Mucosa of descending colon (tissue), 3 donors: ENCODE measurements at regions not wholly inside any gene's neighbourhood (a gene's known extent, or its start where the extent isn't known, plus 50 kb on each side); places are given as distances from the start of the nearest gene placed in this dataset.

Experiments used
- ATAC-seq: fragments of 200-7000 bp; cut with Tn5 transposase; one replicate; pipeline ENCODE4 v1.9.1; 2020; ENCODE audit warnings: mild to moderate bottlenecking, moderate library complexity
- DNase-seq, 3 donors: peaks; one replicate each; pipeline ENCODE4 v3.0.0-alpha.2; 2020
- H3K36me3 ChIP-seq: fragments of 200-600 bp; one replicate; pipeline ENCODE4 v1.8.0; 2021; ENCODE audit warnings: low read depth, mild to moderate bottlenecking
- H3K4me1 ChIP-seq: fragments of 200-600 bp; one replicate; pipeline ENCODE4 v1.8.0; 2021; ENCODE audit warnings: low read depth, mild to moderate bottlenecking
- H3K4me3 ChIP-seq: fragments of 200-600 bp; one replicate; pipeline ENCODE4 v1.8.0; 2021; ENCODE audit warnings: mild to moderate bottlenecking
- H3K9me3 ChIP-seq: fragments of 200-600 bp; one replicate; pipeline ENCODE4 v1.8.0; 2021; ENCODE audit warnings: mild to moderate bottlenecking
- CTCF ChIP-seq: fragments of 200-600 bp; IDR thresholded peaks from one replicate; pipeline ENCODE4 v1.8.0; 2022; ENCODE audit warnings: antibody characterized with exemption, mild to moderate bottlenecking
- intact Hi-C, 2 donors: fragments of 100-400 bp; cut with DNase I in 1 of 2; cut with micrococcal nuclease in 1 of 2; formaldehyde crosslinking; loops; one replicate each; pipeline versions ENCODE4 v1.11.0 to v1.11.1; 2022; cut with DNase I, micrococcal nuclease
- donor health status: DM: no; HTN: no; CAD: no; lungs with moderate emphysema.
- donor health status: DM: no; HTN: no; CAD: no.
- donor health status: DM: no; HTN: yes; CAD: no.

- Histone ChIP-seq H3K36me3 (no peaks in the 10 kb centered on the region), H3K4me1 (no peaks in the 10 kb centered on the region), H3K9me3 (no peaks in the 10 kb centered on the region), H3K4me3 (no peak overlapping the region)
- intact Hi-C loops, result no loop called here
- ATAC-seq (no peak), DNase-seq (no peak)
- TF ChIP-seq CTCF, result no peak
These were observed 420.5 kb downstream of the ZSWIM6 start for GRCh38 chr5:61752588-61752987.

GRCh38 chr5:61754792-61755191 is 422.7 kb downstream of the ZSWIM6 start:
- no peak for DNase-seq
- intact Hi-C loops, result no loop called here
- no peaks in the 10 kb centered on the region for H3K9me3 ChIP-seq
- TF ChIP-seq CTCF, result no peak
- H3K4me3 ChIP-seq, result no peak overlapping the region
- no peak for ATAC-seq
- H3K36me3 ChIP-seq, result no peaks in the 10 kb centered on the region
- no peaks in the 10 kb centered on the region for H3K4me1 ChIP-seq

GRCh38 chr5:61755726-61756222 is 423.7 kb downstream of the ZSWIM6 start:
- Histone ChIP-seq H3K9me3 (no peaks in the 10 kb centered on the region), H3K4me1 (no peaks in the 10 kb centered on the region), H3K4me3 (no peak overlapping the region), H3K36me3 (no peaks in the 10 kb centered on the region)
- intact Hi-C loops, result no loop called here
- ATAC-seq, result no peak
- no peak for TF ChIP-seq CTCF
- DNase-seq, result no peak

- DNase-seq (no peak), ATAC-seq (peak; percentile 28)
- Histone ChIP-seq H3K9me3 (peaks cover 5% of the 10 kb centered on the region), H3K4me1 (no peaks in the 10 kb centered on the region), H3K36me3 (no peaks in the 10 kb centered on the region), H3K4me3 (no peak overlapping the region)
- no peak for TF ChIP-seq CTCF
- intact Hi-C loops, result no loop called here
These were observed 426.7 kb downstream of the ZSWIM6 start for GRCh38 chr5:61758711-61759110.

GRCh38 chr5:61765471-61765870 is 433.4 kb downstream of the ZSWIM6 start:
- no peaks in the 10 kb centered on the region for H3K36me3 ChIP-seq
- H3K9me3 ChIP-seq, result peaks cover 5% of the 10 kb centered on the region
- DNase-seq, result no peak
- no peaks in the 10 kb centered on the region for H3K4me1 ChIP-seq
- H3K4me3 ChIP-seq, result no peak overlapping the region
- intact Hi-C loops, result no loop called here
- no peak for TF ChIP-seq CTCF
- ATAC-seq, result no peak

GRCh38 chr5:61766141-61766540 is 434.1 kb downstream of the ZSWIM6 start:
- peaks cover 5% of the 10 kb centered on the region for H3K9me3 ChIP-seq
- TF ChIP-seq CTCF, result no peak
- ATAC-seq (no peak), DNase-seq (no peak)
- no peaks in the 10 kb centered on the region for H3K36me3 ChIP-seq
- H3K4me1 ChIP-seq, result no peaks in the 10 kb centered on the region
- no peak overlapping the region for H3K4me3 ChIP-seq
- intact Hi-C loops, result no loop called here
